ENCODE measurements at regions not wholly inside any gene's neighbourhood (a gene's known extent, or its start where the extent isn't known, plus 50 kb on each side); places are given as distances from the start of the nearest gene placed in this dataset.
"Not testable (repeated sequence)": the region's sequence is repeated elsewhere in the genome, so short reads cannot be mapped to it uniquely, and the experiment has no call there.

- DNase-seq (ENCODE audit: extremely low read depth in 1 of 11, low read depth in 9 of 11, low spot score in 4 of 11) = no peak
These were observed 260.2 kb downstream of the CGGBP1 start for GRCh38 chr3:87798567-87798947.

GRCh38 chr3:87797872-87798566 is 260.8 kb downstream of the CGGBP1 start:
- DNase-seq (ENCODE audit: extremely low read depth in 1 of 11, low read depth in 9 of 11, low spot score in 4 of 11) = no peak

GRCh38 chr3:87796843-87797185 is 262.0 kb downstream of the CGGBP1 start:
- DNase-seq (ENCODE audit: extremely low read depth in 1 of 11, low read depth in 9 of 11, low spot score in 4 of 11) = no peak

- DNase-seq (ENCODE audit: extremely low read depth in 1 of 11, low read depth in 9 of 11, low spot score in 4 of 11) = no peak
These were observed 262.5 kb downstream of the CGGBP1 start for GRCh38 chr3:87796137-87796842.

GRCh38 chr3:87795701-87796100 is 263.1 kb downstream of the CGGBP1 start:
- no peak for DNase-seq (ENCODE audit: extremely low read depth in 1 of 11, low read depth in 9 of 11, low spot score in 4 of 11)

- DNase-seq (ENCODE audit: extremely low read depth in 1 of 11, low read depth in 9 of 11, low spot score in 4 of 11) = peak in 1 of 11 donors; percentile 17
These were observed 265.4 kb downstream of the CGGBP1 start for GRCh38 chr3:87793337-87793877.

- peak in 5 of 11 donors; percentile 12 to 39 (median 38) for DNase-seq (ENCODE audit: extremely low read depth in 1 of 11, low read depth in 9 of 11, low spot score in 4 of 11)
These were observed 266.1 kb downstream of the CGGBP1 start, which contains the start of gene HTR1F for GRCh38 chr3:87792534-87793336. Gene HTR1F (plus strand): TSS chr3:87792706.

- peak in 1 of 11 donors; percentile 25 for DNase-seq (ENCODE audit: extremely low read depth in 1 of 11, low read depth in 9 of 11, low spot score in 4 of 11)
These were observed 266.6 kb downstream of the CGGBP1 start for GRCh38 chr3:87792198-87792533.

GRCh38 chr3:87791248-87792027 is 267.4 kb downstream of the CGGBP1 start:
- DNase-seq (ENCODE audit: extremely low read depth in 1 of 11, low read depth in 9 of 11, low spot score in 4 of 11) = no peak

GRCh38 chr3:87789049-87789448 is 269.8 kb downstream of the CGGBP1 start:
- DNase-seq (ENCODE audit: extremely low read depth in 1 of 11, low read depth in 9 of 11, low spot score in 4 of 11) = not testable (repeated sequence)

- DNase-seq (ENCODE audit: extremely low read depth in 1 of 11, low read depth in 9 of 11, low spot score in 4 of 11) = no peak
These were observed 270.3 kb downstream of the CGGBP1 start for GRCh38 chr3:87788516-87788915.

- no peak for DNase-seq (ENCODE audit: extremely low read depth in 1 of 11, low read depth in 9 of 11, low spot score in 4 of 11)
These were observed 278.0 kb downstream of the CGGBP1 start for GRCh38 chr3:87780811-87781210.

GRCh38 chr3:87778876-87779275 is 279.9 kb downstream of the CGGBP1 start:
- no peak for DNase-seq (ENCODE audit: extremely low read depth in 1 of 11, low read depth in 9 of 11, low spot score in 4 of 11)

GRCh38 chr3:87771337-87772192 is 287.2 kb downstream of the CGGBP1 start:
- no peak for DNase-seq (ENCODE audit: extremely low read depth in 1 of 11, low read depth in 9 of 11, low spot score in 4 of 11)

GRCh38 chr3:87766721-87767120 is 292.1 kb downstream of the CGGBP1 start:
- DNase-seq (ENCODE audit: extremely low read depth in 1 of 11, low read depth in 9 of 11, low spot score in 4 of 11) = no peak

- DNase-seq (ENCODE audit: extremely low read depth in 1 of 11, low read depth in 9 of 11, low spot score in 4 of 11) = no peak
These were observed 293.5 kb downstream of the CGGBP1 start for GRCh38 chr3:87765256-87765655.

GRCh38 chr3:87761795-87762194 is 297.0 kb downstream of the CGGBP1 start:
- no peak for DNase-seq (ENCODE audit: extremely low read depth in 1 of 11, low read depth in 9 of 11, low spot score in 4 of 11)

GRCh38 chr3:87761341-87761740 is 297.5 kb downstream of the CGGBP1 start:
- DNase-seq (ENCODE audit: extremely low read depth in 1 of 11, low read depth in 9 of 11, low spot score in 4 of 11) = no peak

All from renal cortex interstitium (tissue), 11 donors.